HepG2 (cell line): ENCODE measurements at regions not wholly inside any gene's neighbourhood (a gene's known extent, or its start where the extent isn't known, plus 50 kb on each side); places are given as distances from the start of the nearest gene placed in this dataset.

Source experiments
- ATAC-seq: fragments of 200-7000 bp; cut with Tn5 transposase; 3 replicates; pipeline ENCODE4 v1.9.1; 2020; ENCODE audit warnings: mild to moderate bottlenecking, moderate library complexity
- BruUV-seq: library from RNA; stranded (reverse); fragments of 400-500 nt; replicated peaks from 2 replicates; lab custom pipeline; 2021; lab: Mats Ljungman, UMichigan
- CTCF ChIA-PET: fragments of 300-600 bp; formaldehyde crosslinking; extraction: SDS; loops from one replicate; lab custom pipeline; 2021; ENCODE audit warnings: low total read pairs, inconsistent platforms, low intra/inter-chr PET ratio; lab: Yijun Ruan, JAX
- POLR2A ChIA-PET: fragments of 350-600 bp; sonication (Branson Sonifier 250); formaldehyde crosslinking; loops from one replicate; lab custom pipeline; 2020; ENCODE audit warnings: antibody characterized with exemption, inconsistent platforms; lab: Yijun Ruan, JAX
- DNase-seq: peaks from one replicate; pipeline ENCODE4 v3.0.0-alpha.2; 2015; ENCODE audit warnings: low spot score
- FAIRE-seq: peaks from 3 replicates; lab custom pipeline; 2011; peaks lifted over from hg19 to GRCh38; lab: Jason Lieb, UNC
- H2AFZ ChIP-seq: one replicate; pipeline ENCODE4 v1.6.1; 2011; ENCODE audit warnings: low read length, inconsistent platforms
- H3K27ac ChIP-seq: fragments of 300-600 bp; 3 replicates; pipeline ENCODE4 v1.8.0; 2011; ENCODE audit warnings: mixed run types, mild to moderate bottlenecking, mixed read lengths, low read length, inconsistent platforms; ENCODE audit not compliant: insufficient read depth; ENCODE audit errors: extremely low read length
- H3K27me3 ChIP-seq, 2 experiments: fragments of 200-600 bp in 1 of 2; 2 replicates in 1 of 2; 3 replicates in 1 of 2; pipeline versions ENCODE4 v1.6.0 to v1.8.0; 2011; ENCODE audit warnings: low read length in 2 of 2, mild to moderate bottlenecking in 2 of 2, moderate library complexity in 2 of 2, inconsistent platforms in 1 of 2; ENCODE audit not compliant: insufficient read depth in 2 of 2, control insufficient read depth in 1 of 2
- H3K36me3 ChIP-seq, 2 experiments: fragments of 200-600 bp in 1 of 2; replicated peaks in 1 of 2; 2 replicates in 1 of 2; 3 replicates in 1 of 2; pipeline versions ENCODE4 v1.5.1 to v1.8.0; 2011; ENCODE audit warnings: low read length in 2 of 2, inconsistent platforms in 1 of 2; ENCODE audit not compliant: insufficient read depth in 2 of 2, control insufficient read depth in 1 of 2
- H3K4me1 ChIP-seq: 2 replicates; pipeline ENCODE4 v1.5.1; 2012; ENCODE audit warnings: low read length, inconsistent platforms; ENCODE audit not compliant: insufficient read depth
- H3K4me2 ChIP-seq: 2 replicates; pipeline ENCODE4 v1.6.0; 2011; ENCODE audit warnings: low read depth, low read length, inconsistent platforms
- H3K4me3 ChIP-seq, 3 experiments: fragments of 200-600 bp in 1 of 3; sonication (generic), shearing (Covaris generic) in 1 of 3; replicated peaks in 1 of 3; 2 replicates each; pipeline ENCODE4 v1.5.1; 2011 to 2016; ENCODE audit warnings: low read length in 3 of 3, inconsistent platforms in 2 of 3, low read depth in 2 of 3, mild to moderate bottlenecking in 2 of 3, control low read depth in 1 of 3, mixed read lengths in 1 of 3; ENCODE audit not compliant: insufficient read depth in 1 of 3
- H3K79me2 ChIP-seq: one replicate; pipeline ENCODE4 v1.6.1; 2011; ENCODE audit warnings: low read length, inconsistent platforms; ENCODE audit not compliant: insufficient read depth
- H3K9ac ChIP-seq: 2 replicates; pipeline ENCODE4 v1.6.0; 2011; ENCODE audit warnings: mild to moderate bottlenecking, low read depth, low read length, inconsistent platforms; ENCODE audit not compliant: insufficient read depth
- H3K9me3 ChIP-seq: 2 replicates; pipeline ENCODE4 v1.5.1; 2012; ENCODE audit warnings: mild to moderate bottlenecking, low read length
- H4K20me1 ChIP-seq: 2 replicates; pipeline ENCODE4 v1.6.0; 2011; ENCODE audit warnings: inconsistent platforms, mild to moderate bottlenecking, low read length, moderate library complexity; ENCODE audit not compliant: insufficient read depth
- CCDC6 ChIP-seq: sonication (generic); formaldehyde crosslinking; IDR thresholded peaks from 2 replicates; pipeline ENCODE4 v1.8.1; 2022; ENCODE audit warnings: mild to moderate bottlenecking, missing genetic modification reagents, moderate library complexity
- DZIP1 ChIP-seq: sonication (generic); formaldehyde crosslinking; IDR thresholded peaks from 2 replicates; pipeline ENCODE4 v1.5.0; 2020; ENCODE audit warnings: mild to moderate bottlenecking, missing genetic modification reagents
- E2F5 ChIP-seq: sonication (generic); formaldehyde crosslinking; conservative IDR thresholded peaks from 2 replicates; pipeline ENCODE4 v1.4.0; 2020; ENCODE audit warnings: missing genetic modification reagents
- MTF2 ChIP-seq: sonication (generic); formaldehyde crosslinking; IDR thresholded peaks from 2 replicates; pipeline ENCODE4 v1.5.0; 2020; ENCODE audit warnings: missing genetic modification reagents, borderline replicate concordance
- NFIC ChIP-seq: IDR thresholded peaks from 2 replicates; pipeline ENCODE4 v1.6.1; 2012; ENCODE audit warnings: mild to moderate bottlenecking, low read length, inconsistent platforms
- ZBTB3 ChIP-seq: sonication (generic); formaldehyde crosslinking; IDR thresholded peaks from 2 replicates; pipeline ENCODE4 v1.4.0; 2020; ENCODE audit warnings: low read depth, mild to moderate bottlenecking, moderate library complexity, missing genetic modification reagents, borderline replicate concordance
- ZFAT ChIP-seq: sonication (generic); formaldehyde crosslinking; conservative IDR thresholded peaks from 2 replicates; pipeline ENCODE4 v1.8.1; 2023; ENCODE audit warnings: missing genetic modification reagents, inconsistent platforms
- ZFP82 ChIP-seq: sonication (generic); formaldehyde crosslinking; IDR thresholded peaks from 2 replicates; pipeline ENCODE4 v1.5.1; 2020; ENCODE audit warnings: mild to moderate bottlenecking, missing genetic modification reagents, borderline replicate concordance
- ZNF331 ChIP-seq: sonication (generic); formaldehyde crosslinking; IDR thresholded peaks from 2 replicates; pipeline ENCODE4 v1.4.0; 2020; ENCODE audit warnings: missing genetic modification reagents
- ZNF407 ChIP-seq: sonication (generic); formaldehyde crosslinking; IDR thresholded peaks from one replicate; pipeline ENCODE4 v1.5.1; 2020; ENCODE audit warnings: mild to moderate bottlenecking, missing genetic modification reagents; ENCODE audit errors: not compliant biosample characterization
- ZNF674 ChIP-seq: sonication (generic); formaldehyde crosslinking; IDR thresholded peaks from 2 replicates; pipeline ENCODE4 v1.5.0; 2020; ENCODE audit warnings: low read depth, mild to moderate bottlenecking, missing genetic modification reagents
- ZNF775 ChIP-seq: sonication (generic); formaldehyde crosslinking; IDR thresholded peaks from 2 replicates; pipeline ENCODE4 v1.4.0; 2020; ENCODE audit warnings: missing genetic modification reagents, mild to moderate bottlenecking, moderate library complexity, borderline replicate concordance
- WGBS: methylation state at CpG from one replicate; pipeline ENCODE4 v1.1.6; 2017; ENCODE audit warnings: low lambda C conversion rate; 5-methylcytosine and 5-hydroxymethylcytosine counted together
- in situ Hi-C: cut with HindIII; loops from 2 replicates; pipeline ENCODE4 v1.10.0; 2017; ENCODE audit warnings: low pct_unique_long_range_greater_than_20kb; ENCODE audit not compliant: extremely low pct_ligation_motif_present
- intact Hi-C: fragments of 100-400 bp; cut with micrococcal nuclease; formaldehyde crosslinking; loops from one replicate; pipeline ENCODE4 v1.10.0; 2022; ENCODE audit not compliant: unreplicated experiment

- intact Hi-C loops (no loop called here), in situ Hi-C loops (no loop called here)
- 51% methylated on average over 5 of the region's 5 CpGs for WGBS
- Histone ChIP-seq H3K4me2 (no peak overlapping the region), H3K79me2 (no peaks in the 10 kb centered on the region), H3K36me3 (no peaks in the 10 kb centered on the region), H3K9ac (no peak overlapping the region), H4K20me1 (no peaks in the 10 kb centered on the region), H3K4me1 (no peaks in the 10 kb centered on the region), H3K4me3 (no peak overlapping the region), H2AFZ (no peak overlapping the region), H3K27me3 (no peaks in the 10 kb centered on the region), H3K9me3 (no peaks in the 10 kb centered on the region), H3K27ac (no peak overlapping the region)
- no peak for DNase-seq
- ChIA-PET CTCF (no interaction called here), POLR2A (no interaction called here)
- no TSS peak for BruUV-seq
- FAIRE-seq, result no peak
- ATAC-seq, result no peak
- TF ChIP-seq MTF2 (no peak), ZFP82 (no peak), DZIP1 (no peak), ZNF674 (no peak), ZBTB3 (CRISPR knock-in tag) (no peak), ZFAT (CRISPR knock-in tag) (no peak), CCDC6 (CRISPR knock-in tag) (no peak), ZNF407 (no peak), NFIC (no peak), ZNF331 (CRISPR knock-in tag) (no peak), E2F5 (CRISPR knock-in tag) (no peak), ZNF775 (CRISPR knock-in tag) (no peak)
These were observed 324.1 kb upstream of the PPARGC1A start for GRCh38 chr4:24213961-24214360.
